ENCODE measurements at regions not wholly inside any gene's neighbourhood (a gene's known extent, or its start where the extent isn't known, plus 50 kb on each side); places are given as distances from the start of the nearest gene placed in this dataset.
"Not testable (repeated sequence)": the region's sequence is repeated elsewhere in the genome, so short reads cannot be mapped to it uniquely, and the experiment has no call there.

DNA sequence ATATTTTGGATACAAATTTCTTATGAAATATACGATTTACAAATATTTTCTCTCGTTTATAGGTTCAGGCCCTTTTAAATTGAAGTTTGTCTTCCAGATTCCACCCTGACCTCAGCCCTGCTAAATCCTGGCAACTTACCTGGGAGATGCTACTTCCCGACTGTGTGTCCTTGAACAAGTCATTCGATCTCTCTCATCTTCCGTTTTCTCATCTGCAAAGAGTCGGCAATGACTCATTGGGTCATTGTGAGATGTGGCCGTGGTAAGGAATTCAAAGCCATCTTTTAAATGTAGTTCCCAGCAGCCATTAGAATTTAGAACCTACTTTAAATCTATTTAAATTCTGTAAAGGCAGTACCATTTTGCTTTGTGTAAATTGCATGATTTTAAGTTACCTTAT lies 72.5 kb downstream of the LHX2 start:
- H3K4me3 ChIP-seq (replicated peaks; ENCODE audit: insufficient read depth, low read length): no peak overlapping the region
- TF ChIP-seq GABPA (IDR thresholded peaks at IDR 0.05; ENCODE audit: low read depth): no peak
- TF ChIP-seq, protein P1, sequence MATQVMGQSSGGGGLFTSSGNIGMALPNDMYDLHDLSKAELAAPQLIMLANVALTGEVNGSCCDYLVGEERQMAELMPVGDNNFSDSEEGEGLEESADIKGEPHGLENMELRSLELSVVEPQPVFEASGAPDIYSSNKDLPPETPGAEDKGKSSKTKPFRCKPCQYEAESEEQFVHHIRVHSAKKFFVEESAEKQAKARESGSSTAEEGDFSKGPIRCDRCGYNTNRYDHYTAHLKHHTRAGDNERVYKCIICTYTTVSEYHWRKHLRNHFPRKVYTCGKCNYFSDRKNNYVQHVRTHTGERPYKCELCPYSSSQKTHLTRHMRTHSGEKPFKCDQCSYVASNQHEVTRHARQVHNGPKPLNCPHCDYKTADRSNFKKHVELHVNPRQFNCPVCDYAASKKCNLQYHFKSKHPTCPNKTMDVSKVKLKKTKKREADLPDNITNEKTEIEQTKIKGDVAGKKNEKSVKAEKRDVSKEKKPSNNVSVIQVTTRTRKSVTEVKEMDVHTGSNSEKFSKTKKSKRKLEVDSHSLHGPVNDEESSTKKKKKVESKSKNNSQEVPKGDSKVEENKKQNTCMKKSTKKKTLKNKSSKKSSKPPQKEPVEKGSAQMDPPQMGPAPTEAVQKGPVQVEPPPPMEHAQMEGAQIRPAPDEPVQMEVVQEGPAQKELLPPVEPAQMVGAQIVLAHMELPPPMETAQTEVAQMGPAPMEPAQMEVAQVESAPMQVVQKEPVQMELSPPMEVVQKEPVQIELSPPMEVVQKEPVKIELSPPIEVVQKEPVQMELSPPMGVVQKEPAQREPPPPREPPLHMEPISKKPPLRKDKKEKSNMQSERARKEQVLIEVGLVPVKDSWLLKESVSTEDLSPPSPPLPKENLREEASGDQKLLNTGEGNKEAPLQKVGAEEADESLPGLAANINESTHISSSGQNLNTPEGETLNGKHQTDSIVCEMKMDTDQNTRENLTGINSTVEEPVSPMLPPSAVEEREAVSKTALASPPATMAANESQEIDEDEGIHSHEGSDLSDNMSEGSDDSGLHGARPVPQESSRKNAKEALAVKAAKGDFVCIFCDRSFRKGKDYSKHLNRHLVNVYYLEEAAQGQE (IDR thresholded peaks at IDR 0.05; ENCODE audit: insufficient replicate concordance, low read depth): no peak
- no peak for TF ChIP-seq POLR2AphosphoS5 (IDR thresholded peaks at IDR 0.05; ENCODE audit: low read depth)
- no peak for TF ChIP-seq SPI1 (IDR thresholded peaks at IDR 0.05; ENCODE audit: borderline replicate concordance, low read depth)
- TF ChIP-seq, protein P2, sequence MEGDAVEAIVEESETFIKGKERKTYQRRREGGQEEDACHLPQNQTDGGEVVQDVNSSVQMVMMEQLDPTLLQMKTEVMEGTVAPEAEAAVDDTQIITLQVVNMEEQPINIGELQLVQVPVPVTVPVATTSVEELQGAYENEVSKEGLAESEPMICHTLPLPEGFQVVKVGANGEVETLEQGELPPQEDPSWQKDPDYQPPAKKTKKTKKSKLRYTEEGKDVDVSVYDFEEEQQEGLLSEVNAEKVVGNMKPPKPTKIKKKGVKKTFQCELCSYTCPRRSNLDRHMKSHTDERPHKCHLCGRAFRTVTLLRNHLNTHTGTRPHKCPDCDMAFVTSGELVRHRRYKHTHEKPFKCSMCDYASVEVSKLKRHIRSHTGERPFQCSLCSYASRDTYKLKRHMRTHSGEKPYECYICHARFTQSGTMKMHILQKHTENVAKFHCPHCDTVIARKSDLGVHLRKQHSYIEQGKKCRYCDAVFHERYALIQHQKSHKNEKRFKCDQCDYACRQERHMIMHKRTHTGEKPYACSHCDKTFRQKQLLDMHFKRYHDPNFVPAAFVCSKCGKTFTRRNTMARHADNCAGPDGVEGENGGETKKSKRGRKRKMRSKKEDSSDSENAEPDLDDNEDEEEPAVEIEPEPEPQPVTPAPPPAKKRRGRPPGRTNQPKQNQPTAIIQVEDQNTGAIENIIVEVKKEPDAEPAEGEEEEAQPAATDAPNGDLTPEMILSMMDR (IDR thresholded peaks at IDR 0.05; ENCODE audit: insufficient read depth, low read length): no peak
- peaks cover 3% of the 10 kb centered on the region for H3K27me3 ChIP-seq (ENCODE audit: insufficient read depth, poor library complexity, severe bottlenecking)
- no peak overlapping the region for H3K27ac ChIP-seq (replicated peaks)
- no peak for DNase-seq (ENCODE audit: low read depth in 1 of 2, low spot score in 1 of 2)

DNA sequence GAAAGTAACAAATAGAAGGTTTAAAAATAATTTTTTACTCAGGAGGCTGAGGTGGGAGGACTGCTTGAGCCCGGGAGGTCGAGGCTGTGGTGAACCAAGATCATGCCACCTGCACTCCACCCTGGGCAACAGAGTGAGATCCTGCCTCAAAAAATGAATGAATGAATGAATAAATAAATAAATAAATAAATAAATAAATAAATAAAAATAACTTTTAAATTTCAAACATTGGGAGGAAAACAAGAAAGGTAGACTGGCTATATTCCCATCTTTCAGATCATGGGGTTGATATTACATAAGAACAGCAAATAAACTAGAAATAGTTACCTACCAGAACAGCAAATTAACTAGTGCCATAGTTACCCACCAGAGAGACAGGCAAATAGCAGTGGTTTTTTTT lies 75.7 kb downstream of the LHX2 start:
- no peak overlapping the region for H3K27ac ChIP-seq (replicated peaks)
- no peak for DNase-seq (ENCODE audit: low read depth in 1 of 2, low spot score in 1 of 2)
- no peak overlapping the region for H3K4me3 ChIP-seq (replicated peaks; ENCODE audit: insufficient read depth, low read length)
- TF ChIP-seq GABPA (IDR thresholded peaks at IDR 0.05; ENCODE audit: low read depth) (no peak), POLR2AphosphoS5 (IDR thresholded peaks at IDR 0.05; ENCODE audit: low read depth) (no peak), SPI1 (IDR thresholded peaks at IDR 0.05; ENCODE audit: borderline replicate concordance, low read depth) (no peak)
- TF ChIP-seq, protein P1 (IDR thresholded peaks at IDR 0.05; ENCODE audit: insufficient replicate concordance, low read depth): no peak
- TF ChIP-seq, protein P2 (IDR thresholded peaks at IDR 0.05; ENCODE audit: insufficient read depth, low read length): no peak
- H3K27me3 ChIP-seq (ENCODE audit: insufficient read depth, poor library complexity, severe bottlenecking): peaks cover 3% of the 10 kb centered on the region

- Histone ChIP-seq H3K27ac (replicated peaks) (no peak overlapping the region), H3K27me3 (ENCODE audit: insufficient read depth, poor library complexity, severe bottlenecking) (peaks cover 3% of the 10 kb centered on the region), H3K4me3 (replicated peaks; ENCODE audit: insufficient read depth, low read length) (no peak overlapping the region)
- TF ChIP-seq SPI1 (IDR thresholded peaks at IDR 0.05; ENCODE audit: borderline replicate concordance, low read depth): no peak
- no peak for DNase-seq (ENCODE audit: low read depth in 1 of 2, low spot score in 1 of 2)
Measured at GRCh38 chr9:124088476-124088837, 76.9 kb downstream of the LHX2 start.

- not testable (repeated sequence) for H3K27ac ChIP-seq (replicated peaks); H3K4me3 ChIP-seq (replicated peaks; ENCODE audit: insufficient read depth, low read length); DNase-seq (ENCODE audit: low read depth in 1 of 2, low spot score in 1 of 2); H3K27me3 ChIP-seq (ENCODE audit: insufficient read depth, poor library complexity, severe bottlenecking)
Measured at GRCh38 chr9:124089631-124090488, 78.3 kb downstream of the LHX2 start.
